Brain microvascular endothelial cell (primary cell): ENCODE measurements at regions not wholly inside any gene's neighbourhood (a gene's known extent, or its start where the extent isn't known, plus 50 kb on each side); places are given as distances from the start of the nearest gene placed in this dataset.

Experiments used
- DNase-seq: peaks from one replicate; pipeline ENCODE4 v3.0.0-alpha.2; 2020
- H3K27ac ChIP-seq: fragments of 250-450 bp; sonication (Bioruptor Pico); 2 replicates; pipeline ENCODE4 v1.5.1; 2020; ENCODE audit warnings: mild to moderate bottlenecking, moderate library complexity
- H3K27me3 ChIP-seq: fragments of 250-450 bp; sonication (Bioruptor Pico); replicated peaks from 2 replicates; pipeline ENCODE4 v1.5.1; 2020; ENCODE audit warnings: mild to moderate bottlenecking
- H3K36me3 ChIP-seq: fragments of 250-450 bp; sonication (Bioruptor Pico); replicated peaks from 2 replicates; pipeline ENCODE4 v1.5.1; 2020; ENCODE audit warnings: mild to moderate bottlenecking
- H3K4me3 ChIP-seq: 2 replicates; pipeline ENCODE4 v1.5.1; 2011; ENCODE audit warnings: low read depth, mild to moderate bottlenecking, control low read depth, low read length, moderate library complexity
- in situ Hi-C: cut with HindIII; loops from 2 replicates; pipeline ENCODE4 v1.10.0; 2017; ENCODE audit warnings: low sequenced_read_pairs, low pct_ligation_motif_present
- TF ChIP-seq, protein P1 (sequence below): IDR thresholded peaks from 2 replicates; pipeline ENCODE4 v1.5.1; 2011; ENCODE audit warnings: low read depth, mild to moderate bottlenecking, moderate library complexity, low read length, control low read depth, inconsistent platforms; ENCODE audit errors: missing control alignments

DNA sequence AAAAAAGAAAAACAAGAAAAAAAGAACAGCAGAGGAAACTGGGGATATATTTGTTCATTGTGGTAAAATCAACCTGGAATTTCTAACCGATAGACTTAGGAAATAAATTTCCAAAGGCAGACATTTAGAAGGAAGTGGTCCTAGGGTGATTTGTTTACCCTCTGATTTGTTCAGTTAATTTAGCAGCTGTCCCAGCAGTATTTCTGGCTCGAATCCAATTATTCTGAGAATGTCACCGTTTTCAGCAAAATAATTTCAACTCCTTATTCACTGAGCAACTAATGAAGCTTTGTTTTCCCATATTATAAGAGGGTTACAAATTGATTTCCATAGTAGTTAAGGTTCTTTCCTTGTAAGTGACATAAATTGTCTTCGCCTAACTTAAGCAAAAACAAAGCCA lies 285.2 kb upstream of the SYT10 start:
- Histone ChIP-seq H3K27me3 (no peaks in the 10 kb centered on the region), H3K36me3 (no peaks in the 10 kb centered on the region), H3K4me3 (no peak overlapping the region), H3K27ac (no peak overlapping the region)
- in situ Hi-C loops: no loop called here
- no peak for DNase-seq
- TF ChIP-seq, protein P1, sequence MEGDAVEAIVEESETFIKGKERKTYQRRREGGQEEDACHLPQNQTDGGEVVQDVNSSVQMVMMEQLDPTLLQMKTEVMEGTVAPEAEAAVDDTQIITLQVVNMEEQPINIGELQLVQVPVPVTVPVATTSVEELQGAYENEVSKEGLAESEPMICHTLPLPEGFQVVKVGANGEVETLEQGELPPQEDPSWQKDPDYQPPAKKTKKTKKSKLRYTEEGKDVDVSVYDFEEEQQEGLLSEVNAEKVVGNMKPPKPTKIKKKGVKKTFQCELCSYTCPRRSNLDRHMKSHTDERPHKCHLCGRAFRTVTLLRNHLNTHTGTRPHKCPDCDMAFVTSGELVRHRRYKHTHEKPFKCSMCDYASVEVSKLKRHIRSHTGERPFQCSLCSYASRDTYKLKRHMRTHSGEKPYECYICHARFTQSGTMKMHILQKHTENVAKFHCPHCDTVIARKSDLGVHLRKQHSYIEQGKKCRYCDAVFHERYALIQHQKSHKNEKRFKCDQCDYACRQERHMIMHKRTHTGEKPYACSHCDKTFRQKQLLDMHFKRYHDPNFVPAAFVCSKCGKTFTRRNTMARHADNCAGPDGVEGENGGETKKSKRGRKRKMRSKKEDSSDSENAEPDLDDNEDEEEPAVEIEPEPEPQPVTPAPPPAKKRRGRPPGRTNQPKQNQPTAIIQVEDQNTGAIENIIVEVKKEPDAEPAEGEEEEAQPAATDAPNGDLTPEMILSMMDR: no peak

DNA sequence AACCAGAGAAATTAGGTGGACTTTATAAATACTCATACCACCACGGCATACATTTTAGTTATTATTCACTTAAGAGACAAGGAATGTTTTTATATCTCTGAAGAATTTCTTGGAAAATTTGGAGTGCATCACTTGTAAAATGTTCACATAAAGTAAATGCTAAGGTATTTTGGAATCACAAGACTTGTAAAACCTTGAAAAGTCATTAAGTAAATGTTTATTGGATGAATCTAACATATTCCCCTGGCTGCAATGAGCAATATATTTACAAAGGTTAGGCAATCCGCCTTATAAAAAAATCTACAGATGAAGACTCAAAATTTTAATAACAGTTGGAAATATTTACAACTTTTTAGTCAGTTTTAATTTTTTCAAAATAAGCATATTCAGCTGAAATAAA lies 287.4 kb upstream of the ALG10 start:
- in situ Hi-C loops: no loop called here
- TF ChIP-seq, protein P1: no peak
- Histone ChIP-seq H3K27ac (no peak overlapping the region), H3K4me3 (no peak overlapping the region), H3K36me3 (no peaks in the 10 kb centered on the region), H3K27me3 (no peaks in the 10 kb centered on the region)
- no peak for DNase-seq

DNA sequence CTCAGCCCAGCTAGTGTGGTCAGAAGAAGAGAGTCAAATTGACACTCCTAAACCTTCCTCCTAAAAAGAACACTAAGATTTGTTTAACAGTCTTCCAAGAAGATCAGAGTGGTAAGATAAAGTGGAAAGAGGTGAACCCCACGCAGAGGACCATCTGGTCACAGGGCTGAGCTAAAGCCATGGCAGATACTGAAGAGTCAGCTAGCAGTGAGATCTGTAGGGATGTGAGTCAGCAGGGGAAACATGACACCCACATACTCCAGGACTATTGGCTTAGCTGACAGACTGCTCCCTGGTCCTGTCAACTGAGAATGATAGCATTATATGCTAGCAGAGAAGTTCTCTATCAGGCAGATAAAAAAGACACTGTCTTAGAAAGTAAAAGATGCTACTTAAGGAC lies 269.4 kb upstream of the ALG10 start:
- TF ChIP-seq, protein P1: no peak
- in situ Hi-C loops: no loop called here
- Histone ChIP-seq H3K36me3 (no peaks in the 10 kb centered on the region), H3K4me3 (no peak overlapping the region), H3K27ac (no peak overlapping the region), H3K27me3 (no peaks in the 10 kb centered on the region)
- no peak for DNase-seq

DNA sequence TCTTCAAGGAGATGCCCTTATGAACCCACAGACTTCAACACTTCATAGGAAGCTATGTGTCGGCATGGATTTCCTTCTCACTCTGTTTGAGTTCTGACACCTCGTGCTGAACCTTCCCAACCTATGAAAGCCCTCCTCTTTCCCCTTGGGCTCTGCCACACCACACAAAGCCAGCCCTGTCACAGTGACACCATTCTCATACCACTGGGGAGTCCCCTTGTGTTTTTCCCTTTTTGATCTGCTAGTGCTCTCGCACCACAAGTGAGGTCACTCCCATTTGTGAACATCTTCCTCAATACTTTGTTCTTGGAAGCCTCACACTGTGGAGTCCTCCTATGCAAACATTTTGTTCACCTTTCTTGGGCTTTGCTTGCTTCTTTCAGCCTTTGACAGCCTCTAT lies 264.6 kb upstream of the ALG10 start:
- Histone ChIP-seq H3K36me3 (no peaks in the 10 kb centered on the region), H3K27me3 (no peaks in the 10 kb centered on the region), H3K4me3 (no peak overlapping the region), H3K27ac (no peak overlapping the region)
- TF ChIP-seq, protein P1: no peak
- no peak for DNase-seq
- in situ Hi-C loops: no loop called here

DNA sequence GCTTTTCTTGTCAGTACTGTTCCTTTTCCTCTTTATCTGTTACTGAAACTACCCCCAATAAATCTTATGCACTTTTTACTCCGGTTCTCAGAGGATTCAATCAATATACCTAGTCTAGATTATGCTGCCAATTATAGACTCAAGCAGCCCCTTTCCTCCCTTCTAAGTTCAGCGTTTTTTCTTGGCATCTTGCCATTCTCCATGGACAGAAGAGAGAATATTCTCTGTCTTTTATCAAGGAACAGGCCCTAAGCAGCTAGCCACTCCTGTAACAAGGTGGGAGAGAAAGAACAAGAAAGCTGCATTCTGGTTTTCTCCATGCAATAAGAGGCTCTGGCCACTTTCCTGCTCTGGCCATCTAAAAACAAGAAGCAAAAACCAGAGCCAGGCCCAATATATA lies 263.0 kb upstream of the ALG10 start:
- TF ChIP-seq, protein P1: no peak
- Histone ChIP-seq H3K27ac (no peak overlapping the region), H3K36me3 (no peaks in the 10 kb centered on the region), H3K4me3 (no peak overlapping the region), H3K27me3 (no peaks in the 10 kb centered on the region)
- in situ Hi-C loops: no loop called here
- DNase-seq: no peak

DNA sequence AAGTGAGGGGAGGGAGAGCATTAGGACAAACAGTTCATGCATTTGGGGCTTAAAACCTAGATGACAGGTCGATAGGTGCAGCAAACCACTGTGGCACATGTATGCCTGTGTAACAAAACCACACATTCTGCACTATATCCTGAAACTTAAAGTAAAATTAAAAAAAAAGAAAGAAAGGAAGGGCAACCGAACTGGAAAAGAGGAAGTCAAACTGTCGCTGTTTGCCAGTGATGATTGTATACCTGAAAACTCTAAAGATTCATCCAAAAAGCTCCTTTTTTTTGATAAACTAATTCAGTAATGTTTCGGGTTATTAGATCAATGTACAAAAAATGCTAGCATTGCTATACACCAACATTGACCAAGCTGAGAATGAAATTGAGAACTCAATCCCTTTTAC lies 259.0 kb upstream of the ALG10 start:
- H3K36me3 ChIP-seq: no peaks in the 10 kb centered on the region
- in situ Hi-C loops: no loop called here
- TF ChIP-seq, protein P1: no peak
- no peak for DNase-seq
- no peaks in the 10 kb centered on the region for H3K27me3 ChIP-seq
- H3K27ac ChIP-seq: no peak overlapping the region
- H3K4me3 ChIP-seq: no peak overlapping the region
